K562 (cell line): ENCODE measurements at regions not wholly inside any gene's neighbourhood (a gene's known extent, or its start where the extent isn't known, plus 50 kb on each side); places are given as distances from the start of the nearest gene placed in this dataset.

Experiments
- C11orf30 ChIP-seq: fragments of 450-650 bp; IDR thresholded peaks from 2 replicates; pipeline ENCODE4 v1.6.1; 2016; ENCODE audit warnings: low read depth, mild to moderate bottlenecking
- CBFA2T2 ChIP-seq: fragments of 450-650 bp; conservative IDR thresholded peaks from 2 replicates; pipeline ENCODE4 v1.6.1; 2017; ENCODE audit warnings: mild to moderate bottlenecking
- GTF2F1 ChIP-seq: IDR thresholded peaks from 2 replicates; pipeline ENCODE4 v1.6.1; 2011; ENCODE audit warnings: low read depth, low read length, improper control_type of control experiment
- HNRNPK ChIP-seq: fragments of 200-400 bp; formaldehyde crosslinking; IDR thresholded peaks from one replicate; pipeline ENCODE4 v1.6.1; 2018; ENCODE audit warnings: mild to moderate bottlenecking, low read depth, low read length; ENCODE audit not compliant: poor library complexity, severe bottlenecking
- HNRNPUL1 ChIP-seq: fragments of 200-400 bp; formaldehyde crosslinking; IDR thresholded peaks from 2 replicates; pipeline ENCODE4 v1.6.1; 2017; ENCODE audit warnings: low read length
- JUND ChIP-seq, 2 experiments: IDR thresholded peaks; 2 replicates in 1 of 2; 3 replicates in 1 of 2; pipeline ENCODE4 v1.6.1; 2011; ENCODE audit warnings: borderline replicate concordance in 2 of 2, low read depth in 2 of 2, low read length in 2 of 2, improper control_type of control experiment in 1 of 2, missing biosample characterization in 1 of 2, missing genetic modification characterization in 1 of 2, missing genetic modification reagents in 1 of 2
- MEIS2 ChIP-seq: fragments of 450-650 bp; IDR thresholded peaks from 2 replicates; pipeline ENCODE4 v1.6.1; 2014; ENCODE audit warnings: mild to moderate bottlenecking; ENCODE audit not compliant: partially characterized antibody
- MXI1 ChIP-seq: IDR thresholded peaks from 2 replicates; pipeline ENCODE4 v1.6.1; 2011; ENCODE audit warnings: low read depth, mild to moderate bottlenecking, improper control_type of control experiment, low read length
- PPARD ChIP-seq: fragments of 250-450 bp; sonication (Bioruptor Pico); IDR thresholded peaks from 2 replicates; pipeline ENCODE4 v1.8.0; 2022; ENCODE audit warnings: inconsistent platforms, mild to moderate bottlenecking, moderate library complexity
- PTRF ChIP-seq: fragments of 450-650 bp; IDR thresholded peaks from 2 replicates; pipeline ENCODE4 v1.6.1; 2016; ENCODE audit warnings: mild to moderate bottlenecking, missing genetic modification characterization, missing compliant biosample characterization
- TEAD4 ChIP-seq, 2 experiments: sonication (generic) in 1 of 2; formaldehyde crosslinking in 1 of 2; IDR thresholded peaks; 2 replicates each; pipeline versions ENCODE4 v1.6.1 to v1.8.0; 2012 to 2022; ENCODE audit warnings: borderline replicate concordance in 1 of 2, inconsistent platforms in 1 of 2, low read length in 1 of 2, mild to moderate bottlenecking in 1 of 2, missing genetic modification reagents in 1 of 2
- ZEB2 ChIP-seq: fragments of 450-650 bp; IDR thresholded peaks from 2 replicates; pipeline ENCODE4 v1.6.1; 2016
- TF ChIP-seq, protein P1 (sequence below): fragments of 200-400 bp; formaldehyde crosslinking; IDR thresholded peaks from 2 replicates; pipeline ENCODE4 v1.6.1; 2017; ENCODE audit warnings: mild to moderate bottlenecking, low read depth, low read length, moderate library complexity
- TF ChIP-seq, protein P2 (sequence below): sonication (generic); formaldehyde crosslinking; IDR thresholded peaks from 2 replicates; pipeline ENCODE4 v1.9.0; 2022; ENCODE audit warnings: mild to moderate bottlenecking, missing genetic modification reagents
- TF ChIP-seq, protein P3 (sequence below): fragments of 150-350 bp; IDR thresholded peaks from 2 replicates; pipeline ENCODE4 v1.6.1; 2014; ENCODE audit warnings: low read depth, mild to moderate bottlenecking, low read length, borderline replicate concordance
- TF ChIP-seq, protein P4 (sequence below): sonication (generic); formaldehyde crosslinking; IDR thresholded peaks from 2 replicates; pipeline ENCODE4 v1.8.1; 2023; ENCODE audit warnings: mild to moderate bottlenecking, missing genetic modification reagents
- TF ChIP-seq, protein P5 (sequence below): fragments of 450-650 bp; IDR thresholded peaks from 2 replicates; pipeline ENCODE4 v1.6.1; 2017; ENCODE audit warnings: antibody characterized with exemption

DNA sequence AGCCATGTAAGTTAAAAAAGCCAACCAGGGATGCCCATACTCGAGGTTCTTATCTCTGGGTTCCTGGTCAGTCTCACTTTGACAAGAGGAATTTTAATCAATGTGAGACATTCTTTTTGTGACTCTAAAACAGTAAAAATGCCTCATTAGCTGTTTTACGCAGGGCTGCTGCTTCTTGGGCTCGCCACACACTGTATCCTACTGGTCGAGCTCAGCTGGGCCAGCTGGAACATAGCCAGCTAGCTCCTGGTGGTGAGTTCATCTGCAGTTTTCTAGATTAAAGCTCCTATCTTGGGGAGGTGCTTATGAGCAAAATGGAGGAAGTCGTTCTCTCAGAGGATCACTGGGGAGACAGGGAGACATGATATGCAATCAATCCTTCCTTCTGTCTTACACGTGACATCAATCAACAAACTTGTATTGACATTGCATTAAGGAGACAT lies 55.9 kb upstream of the LEF1 start (continued):
- TF ChIP-seq, protein P1, sequence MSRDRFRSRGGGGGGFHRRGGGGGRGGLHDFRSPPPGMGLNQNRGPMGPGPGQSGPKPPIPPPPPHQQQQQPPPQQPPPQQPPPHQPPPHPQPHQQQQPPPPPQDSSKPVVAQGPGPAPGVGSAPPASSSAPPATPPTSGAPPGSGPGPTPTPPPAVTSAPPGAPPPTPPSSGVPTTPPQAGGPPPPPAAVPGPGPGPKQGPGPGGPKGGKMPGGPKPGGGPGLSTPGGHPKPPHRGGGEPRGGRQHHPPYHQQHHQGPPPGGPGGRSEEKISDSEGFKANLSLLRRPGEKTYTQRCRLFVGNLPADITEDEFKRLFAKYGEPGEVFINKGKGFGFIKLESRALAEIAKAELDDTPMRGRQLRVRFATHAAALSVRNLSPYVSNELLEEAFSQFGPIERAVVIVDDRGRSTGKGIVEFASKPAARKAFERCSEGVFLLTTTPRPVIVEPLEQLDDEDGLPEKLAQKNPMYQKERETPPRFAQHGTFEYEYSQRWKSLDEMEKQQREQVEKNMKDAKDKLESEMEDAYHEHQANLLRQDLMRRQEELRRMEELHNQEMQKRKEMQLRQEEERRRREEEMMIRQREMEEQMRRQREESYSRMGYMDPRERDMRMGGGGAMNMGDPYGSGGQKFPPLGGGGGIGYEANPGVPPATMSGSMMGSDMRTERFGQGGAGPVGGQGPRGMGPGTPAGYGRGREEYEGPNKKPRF, result no peak
- TF ChIP-seq TEAD4 (IDR thresholded peaks at IDR 0.05; ENCODE audit: low read length) (peak; percentile 57; the same call in 1 of the 2 replicates), TEAD4 (CRISPR knock-in tag; IDR thresholded peaks at IDR 0.05; ENCODE audit: borderline replicate concordance) (no peak), MEIS2 (peak; percentile 82), MXI1 (no peak), CBFA2T2 (peak; percentile 22; the same call in 1 of the 2 replicates), JUND (IDR thresholded peaks at IDR 0.05; ENCODE audit: borderline replicate concordance, low read depth, low read length) (peak; percentile 34; the same call in 1 of the 2 replicates), JUND (tag; IDR thresholded peaks at IDR 0.05; ENCODE audit: borderline replicate concordance, low read depth, low read length) (peak; percentile 49; the same call in 1 of the 3 replicates), ZEB2 (0 out of 2 replicates have a peak, but pooled peaks have one; percentile 20), GTF2F1 (no peak), PTRF (tag) (no peak), HNRNPK (no peak), HNRNPUL1 (no peak), PPARD (CRISPR knock-in tag) (no peak), C11orf30 (peak; percentile 64)
- TF ChIP-seq, protein P2, sequence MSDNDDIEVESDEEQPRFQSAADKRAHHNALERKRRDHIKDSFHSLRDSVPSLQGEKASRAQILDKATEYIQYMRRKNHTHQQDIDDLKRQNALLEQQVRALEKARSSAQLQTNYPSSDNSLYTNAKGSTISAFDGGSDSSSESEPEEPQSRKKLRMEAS (CRISPR knock-in tag), result no peak
- TF ChIP-seq, protein P3, sequence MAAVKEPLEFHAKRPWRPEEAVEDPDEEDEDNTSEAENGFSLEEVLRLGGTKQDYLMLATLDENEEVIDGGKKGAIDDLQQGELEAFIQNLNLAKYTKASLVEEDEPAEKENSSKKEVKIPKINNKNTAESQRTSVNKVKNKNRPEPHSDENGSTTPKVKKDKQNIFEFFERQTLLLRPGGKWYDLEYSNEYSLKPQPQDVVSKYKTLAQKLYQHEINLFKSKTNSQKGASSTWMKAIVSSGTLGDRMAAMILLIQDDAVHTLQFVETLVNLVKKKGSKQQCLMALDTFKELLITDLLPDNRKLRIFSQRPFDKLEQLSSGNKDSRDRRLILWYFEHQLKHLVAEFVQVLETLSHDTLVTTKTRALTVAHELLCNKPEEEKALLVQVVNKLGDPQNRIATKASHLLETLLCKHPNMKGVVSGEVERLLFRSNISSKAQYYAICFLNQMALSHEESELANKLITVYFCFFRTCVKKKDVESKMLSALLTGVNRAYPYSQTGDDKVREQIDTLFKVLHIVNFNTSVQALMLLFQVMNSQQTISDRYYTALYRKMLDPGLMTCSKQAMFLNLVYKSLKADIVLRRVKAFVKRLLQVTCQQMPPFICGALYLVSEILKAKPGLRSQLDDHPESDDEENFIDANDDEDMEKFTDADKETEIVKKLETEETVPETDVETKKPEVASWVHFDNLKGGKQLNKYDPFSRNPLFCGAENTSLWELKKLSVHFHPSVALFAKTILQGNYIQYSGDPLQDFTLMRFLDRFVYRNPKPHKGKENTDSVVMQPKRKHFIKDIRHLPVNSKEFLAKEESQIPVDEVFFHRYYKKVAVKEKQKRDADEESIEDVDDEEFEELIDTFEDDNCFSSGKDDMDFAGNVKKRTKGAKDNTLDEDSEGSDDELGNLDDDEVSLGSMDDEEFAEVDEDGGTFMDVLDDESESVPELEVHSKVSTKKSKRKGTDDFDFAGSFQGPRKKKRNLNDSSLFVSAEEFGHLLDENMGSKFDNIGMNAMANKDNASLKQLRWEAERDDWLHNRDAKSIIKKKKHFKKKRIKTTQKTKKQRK, result no peak
- TF ChIP-seq, protein P4, sequence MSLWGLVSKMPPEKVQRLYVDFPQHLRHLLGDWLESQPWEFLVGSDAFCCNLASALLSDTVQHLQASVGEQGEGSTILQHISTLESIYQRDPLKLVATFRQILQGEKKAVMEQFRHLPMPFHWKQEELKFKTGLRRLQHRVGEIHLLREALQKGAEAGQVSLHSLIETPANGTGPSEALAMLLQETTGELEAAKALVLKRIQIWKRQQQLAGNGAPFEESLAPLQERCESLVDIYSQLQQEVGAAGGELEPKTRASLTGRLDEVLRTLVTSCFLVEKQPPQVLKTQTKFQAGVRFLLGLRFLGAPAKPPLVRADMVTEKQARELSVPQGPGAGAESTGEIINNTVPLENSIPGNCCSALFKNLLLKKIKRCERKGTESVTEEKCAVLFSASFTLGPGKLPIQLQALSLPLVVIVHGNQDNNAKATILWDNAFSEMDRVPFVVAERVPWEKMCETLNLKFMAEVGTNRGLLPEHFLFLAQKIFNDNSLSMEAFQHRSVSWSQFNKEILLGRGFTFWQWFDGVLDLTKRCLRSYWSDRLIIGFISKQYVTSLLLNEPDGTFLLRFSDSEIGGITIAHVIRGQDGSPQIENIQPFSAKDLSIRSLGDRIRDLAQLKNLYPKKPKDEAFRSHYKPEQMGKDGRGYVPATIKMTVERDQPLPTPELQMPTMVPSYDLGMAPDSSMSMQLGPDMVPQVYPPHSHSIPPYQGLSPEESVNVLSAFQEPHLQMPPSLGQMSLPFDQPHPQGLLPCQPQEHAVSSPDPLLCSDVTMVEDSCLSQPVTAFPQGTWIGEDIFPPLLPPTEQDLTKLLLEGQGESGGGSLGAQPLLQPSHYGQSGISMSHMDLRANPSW (CRISPR knock-in tag), result no peak
- TF ChIP-seq, protein P5, sequence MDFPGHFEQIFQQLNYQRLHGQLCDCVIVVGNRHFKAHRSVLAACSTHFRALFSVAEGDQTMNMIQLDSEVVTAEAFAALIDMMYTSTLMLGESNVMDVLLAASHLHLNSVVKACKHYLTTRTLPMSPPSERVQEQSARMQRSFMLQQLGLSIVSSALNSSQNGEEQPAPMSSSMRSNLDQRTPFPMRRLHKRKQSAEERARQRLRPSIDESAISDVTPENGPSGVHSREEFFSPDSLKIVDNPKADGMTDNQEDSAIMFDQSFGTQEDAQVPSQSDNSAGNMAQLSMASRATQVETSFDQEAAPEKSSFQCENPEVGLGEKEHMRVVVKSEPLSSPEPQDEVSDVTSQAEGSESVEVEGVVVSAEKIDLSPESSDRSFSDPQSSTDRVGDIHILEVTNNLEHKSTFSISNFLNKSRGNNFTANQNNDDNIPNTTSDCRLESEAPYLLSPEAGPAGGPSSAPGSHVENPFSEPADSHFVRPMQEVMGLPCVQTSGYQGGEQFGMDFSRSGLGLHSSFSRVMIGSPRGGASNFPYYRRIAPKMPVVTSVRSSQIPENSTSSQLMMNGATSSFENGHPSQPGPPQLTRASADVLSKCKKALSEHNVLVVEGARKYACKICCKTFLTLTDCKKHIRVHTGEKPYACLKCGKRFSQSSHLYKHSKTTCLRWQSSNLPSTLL, result no peak
